ENCODE measurements at regions not wholly inside any gene's neighbourhood (a gene's known extent, or its start where the extent isn't known, plus 50 kb on each side); places are given as distances from the start of the nearest gene placed in this dataset.

- TF ChIP-seq POLR2AphosphoS5 (IDR thresholded peaks at IDR 0.05; ENCODE audit: low read depth, low read length) (no peak), TAF1 (IDR thresholded peaks at IDR 0.05; ENCODE audit: borderline replicate concordance, low read depth, low read length) (no peak), POLR2A (IDR thresholded peaks at IDR 0.05; ENCODE audit: low read depth, low read length) (no peak)
These were observed 630.7 kb downstream of the HACE1 start for GRCh38 chr6:104229057-104229456.

Data from GM12892 (cell line).